Stomach smooth muscle (tissue), 2 donors: ENCODE measurements at regions not wholly inside any gene's neighbourhood (a gene's known extent, or its start where the extent isn't known, plus 50 kb on each side); places are given as distances from the start of the nearest gene placed in this dataset.

ENCODE experiments used
- H3K27ac ChIP-seq: one replicate; pipeline ENCODE4 v1.7.0; 2013; ENCODE audit warnings: mild to moderate bottlenecking, low read length, inconsistent platforms
- H3K27me3 ChIP-seq, 2 donors: one replicate each; pipeline ENCODE4 v1.7.0; 2013; ENCODE audit warnings: low read length in 2 of 2; ENCODE audit not compliant: insufficient read depth in 2 of 2, control insufficient read depth in 1 of 2
- H3K36me3 ChIP-seq, 2 donors: one replicate each; pipeline ENCODE4 v1.7.0; 2013; ENCODE audit warnings: low read length in 2 of 2; ENCODE audit not compliant: control insufficient read depth in 2 of 2, insufficient read depth in 2 of 2
- H3K4me1 ChIP-seq: one replicate; pipeline ENCODE4 v1.7.0; 2013; ENCODE audit warnings: low read length; ENCODE audit not compliant: control insufficient read depth, insufficient read depth
- H3K4me3 ChIP-seq, 2 donors: one replicate each; pipeline ENCODE4 v1.7.0; 2013; ENCODE audit warnings: low read length in 2 of 2
- H3K9ac ChIP-seq, 2 donors: one replicate each; pipeline ENCODE4 v1.7.0; 2013; ENCODE audit warnings: low read length in 2 of 2, mild to moderate bottlenecking in 1 of 2
- H3K9me3 ChIP-seq, 2 donors: one replicate each; pipeline ENCODE4 v1.7.0; 2013; ENCODE audit warnings: low read length in 2 of 2; ENCODE audit not compliant: control insufficient read depth in 2 of 2
- donor health status: healthy.
- donor health status: Pancreatic carcinoma.

- Histone ChIP-seq H3K27me3 (no peaks in the 10 kb centered on the region), H3K4me3 (no peak overlapping the region), H3K36me3 (no peaks in the 10 kb centered on the region), H3K9ac (no peak overlapping the region), H3K4me1 (no peaks in the 10 kb centered on the region), H3K27ac (no peak overlapping the region), H3K9me3 (no peaks in the 10 kb centered on the region)
These were observed 96.0 kb upstream of the CCDC80 start for GRCh38 chr3:112736805-112737566.

GRCh38 chr3:112736386-112736785 is 95.4 kb upstream of the CCDC80 start:
- H3K4me3 ChIP-seq, result no peak overlapping the region
- H3K36me3 ChIP-seq, result no peaks in the 10 kb centered on the region
- no peak overlapping the region for H3K9ac ChIP-seq
- H3K9me3 ChIP-seq, result no peaks in the 10 kb centered on the region
- H3K27ac ChIP-seq, result no peak overlapping the region
- H3K27me3 ChIP-seq, result no peaks in the 10 kb centered on the region
- H3K4me1 ChIP-seq, result no peaks in the 10 kb centered on the region

GRCh38 chr3:112735926-112736325 is 95.0 kb upstream of the CCDC80 start:
- no peak overlapping the region for H3K9ac ChIP-seq
- H3K4me1 ChIP-seq, result no peaks in the 10 kb centered on the region
- H3K27me3 ChIP-seq, result no peaks in the 10 kb centered on the region
- no peaks in the 10 kb centered on the region for H3K9me3 ChIP-seq
- H3K4me3 ChIP-seq, result no peak overlapping the region
- H3K27ac ChIP-seq, result no peak overlapping the region
- H3K36me3 ChIP-seq, result no peaks in the 10 kb centered on the region

GRCh38 chr3:112734736-112735350 is 93.9 kb upstream of the CCDC80 start:
- Histone ChIP-seq H3K4me3 (no peak overlapping the region), H3K9me3 (no peaks in the 10 kb centered on the region), H3K27ac (no peak overlapping the region), H3K9ac (no peak overlapping the region), H3K4me1 (no peaks in the 10 kb centered on the region), H3K27me3 (no peaks in the 10 kb centered on the region), H3K36me3 (no peaks in the 10 kb centered on the region)

- H3K4me1 ChIP-seq, result no peaks in the 10 kb centered on the region
- no peaks in the 10 kb centered on the region for H3K36me3 ChIP-seq
- H3K27me3 ChIP-seq, result no peaks in the 10 kb centered on the region
- H3K9ac ChIP-seq, result no peak overlapping the region
- no peak overlapping the region for H3K27ac ChIP-seq
- no peaks in the 10 kb centered on the region for H3K9me3 ChIP-seq
- no peak overlapping the region for H3K4me3 ChIP-seq
These were observed 93.2 kb upstream of the CCDC80 start for GRCh38 chr3:112734171-112734570.

- no peak overlapping the region for H3K27ac ChIP-seq
- no peaks in the 10 kb centered on the region for H3K27me3 ChIP-seq
- no peak overlapping the region for H3K4me3 ChIP-seq
- H3K9ac ChIP-seq, result no peak overlapping the region
- no peaks in the 10 kb centered on the region for H3K36me3 ChIP-seq
- H3K4me1 ChIP-seq, result no peaks in the 10 kb centered on the region
- H3K9me3 ChIP-seq, result no peaks in the 10 kb centered on the region
These were observed 89.3 kb upstream of the CCDC80 start for GRCh38 chr3:112730210-112730609.

- no peak overlapping the region for H3K27ac ChIP-seq
- no peaks in the 10 kb centered on the region for H3K9me3 ChIP-seq
- no peak overlapping the region for H3K4me3 ChIP-seq
- H3K9ac ChIP-seq, result no peak overlapping the region
- no peaks in the 10 kb centered on the region for H3K36me3 ChIP-seq
- H3K4me1 ChIP-seq, result no peaks in the 10 kb centered on the region
- no peaks in the 10 kb centered on the region for H3K27me3 ChIP-seq
These were observed 80.3 kb upstream of the CCDC80 start for GRCh38 chr3:112721231-112721630.

GRCh38 chr3:112718967-112719366 is 78.0 kb upstream of the CCDC80 start:
- no peaks in the 10 kb centered on the region for H3K4me1 ChIP-seq
- H3K36me3 ChIP-seq, result no peaks in the 10 kb centered on the region
- H3K9me3 ChIP-seq, result no peaks in the 10 kb centered on the region
- no peak overlapping the region for H3K27ac ChIP-seq
- H3K4me3 ChIP-seq, result no peak overlapping the region
- H3K9ac ChIP-seq, result no peak overlapping the region
- no peaks in the 10 kb centered on the region for H3K27me3 ChIP-seq

GRCh38 chr3:112718516-112718915 is 77.6 kb upstream of the CCDC80 start:
- Histone ChIP-seq H3K4me3 (no peak overlapping the region), H3K9me3 (no peaks in the 10 kb centered on the region), H3K9ac (no peak overlapping the region), H3K27ac (no peak overlapping the region), H3K27me3 (no peaks in the 10 kb centered on the region), H3K4me1 (no peaks in the 10 kb centered on the region), H3K36me3 (no peaks in the 10 kb centered on the region)

GRCh38 chr3:112709911-112710310 is 69.0 kb upstream of the CCDC80 start:
- Histone ChIP-seq H3K27ac (no peak overlapping the region), H3K9ac (no peak overlapping the region), H3K9me3 (peaks cover 0 to 3% of the 10 kb centered on the region in 2 donors), H3K4me1 (no peaks in the 10 kb centered on the region), H3K4me3 (no peak overlapping the region), H3K27me3 (no peaks in the 10 kb centered on the region), H3K36me3 (no peaks in the 10 kb centered on the region)

- Histone ChIP-seq H3K27me3 (no peaks in the 10 kb centered on the region), H3K9me3 (no peaks in the 10 kb centered on the region), H3K4me1 (peaks cover 4% of the 10 kb centered on the region), H3K9ac (no peak overlapping the region), H3K36me3 (no peaks in the 10 kb centered on the region), H3K4me3 (no peak overlapping the region), H3K27ac (no peak overlapping the region)
These were observed 58.6 kb upstream of the CCDC80 start for GRCh38 chr3:112699436-112699978.
